ENCODE measurements at regions not wholly inside any gene's neighbourhood (a gene's known extent, or its start where the extent isn't known, plus 50 kb on each side); places are given as distances from the start of the nearest gene placed in this dataset.

GRCh38 chr6:74785236-74785635 lies 420.6 kb downstream of the COL12A1 start:
- TF ChIP-seq POLR2AphosphoS5 (IDR thresholded peaks at IDR 0.05; ENCODE audit: low read depth, low read length) = no peak
- no peak for TF ChIP-seq SIN3A (IDR thresholded peaks at IDR 0.05; ENCODE audit: borderline replicate concordance, insufficient read depth, low read length)

All from PFSK-1 (cell line).